ENCODE measurements at regions not wholly inside any gene's neighbourhood (a gene's known extent, or its start where the extent isn't known, plus 50 kb on each side); places are given as distances from the start of the nearest gene placed in this dataset.

- TF ChIP-seq REST (IDR thresholded peaks at IDR 0.05; ENCODE audit: low read depth): no peak
- TF ChIP-seq EP300 (IDR thresholded peaks at IDR 0.05; ENCODE audit: borderline replicate concordance): no peak
- no peak for TF ChIP-seq MAX (IDR thresholded peaks at IDR 0.05)
- TF ChIP-seq YY1 (IDR thresholded peaks at IDR 0.05; ENCODE audit: low read depth): no peak
- TF ChIP-seq TAF1 (IDR thresholded peaks at IDR 0.05; ENCODE audit: low read depth): no peak
- TF ChIP-seq EGR1 (IDR thresholded peaks at IDR 0.05): no peak
- TF ChIP-seq ZBTB7A (IDR thresholded peaks at IDR 0.05; ENCODE audit: low read depth): no peak
- no peak for TF ChIP-seq TEAD4 (IDR thresholded peaks at IDR 0.05)
- TF ChIP-seq CREB1 (IDR thresholded peaks at IDR 0.05; ENCODE audit: low read depth): no peak
- no peak for TF ChIP-seq NFIC (IDR thresholded peaks at IDR 0.05)
- no peak for TF ChIP-seq TCF12 (IDR thresholded peaks at IDR 0.05; ENCODE audit: low read depth)
- TF ChIP-seq CEBPB (IDR thresholded peaks at IDR 0.05): no peak
- no peak for TF ChIP-seq FOXM1 (IDR thresholded peaks at IDR 0.05; ENCODE audit: borderline replicate concordance, low read depth)
- TF ChIP-seq RAD21 (IDR thresholded peaks at IDR 0.05; ENCODE audit: low read depth): no peak
Observed at GRCh38 chr6:4651831-4652467, 124.3 kb upstream of the CDYL start.
